Parathyroid adenoma (tissue), 2 donors: ENCODE measurements at regions not wholly inside any gene's neighbourhood (a gene's known extent, or its start where the extent isn't known, plus 50 kb on each side); places are given as distances from the start of the nearest gene placed in this dataset.

Experiments
- H2AFZ ChIP-seq: fragments of 300-600 bp; sonication (generic); one replicate; pipeline ENCODE4 v1.7.0; 2017; ENCODE audit warnings: antibody characterized with exemption, mild to moderate bottlenecking
- H3K27ac ChIP-seq: fragments of 300-600 bp; sonication (generic); one replicate; pipeline ENCODE4 v1.7.0; 2017
- H3K27me3 ChIP-seq: fragments of 300-600 bp; sonication (generic); one replicate; pipeline ENCODE4 v1.7.0; 2017; ENCODE audit warnings: low read length; ENCODE audit not compliant: control insufficient read depth, insufficient read depth
- H3K36me3 ChIP-seq: fragments of 300-600 bp; sonication (generic); one replicate; pipeline ENCODE4 v1.7.0; 2017; ENCODE audit warnings: low read length; ENCODE audit not compliant: control insufficient read depth, insufficient read depth
- H3K4me1 ChIP-seq: fragments of 300-600 bp; sonication (generic); one replicate; pipeline ENCODE4 v1.7.0; 2017; ENCODE audit warnings: control low read depth
- H3K4me2 ChIP-seq: fragments of 300-600 bp; sonication (generic); one replicate; pipeline ENCODE4 v1.7.0; 2017; ENCODE audit warnings: low read length
- H3K4me3 ChIP-seq: fragments of 300-600 bp; sonication (generic); one replicate; pipeline ENCODE4 v1.7.0; 2017; ENCODE audit warnings: low read depth, low read length
- H3K79me2 ChIP-seq: fragments of 300-600 bp; sonication (generic); one replicate; pipeline ENCODE4 v1.7.0; 2017; ENCODE audit warnings: control low read depth
- H3K9ac ChIP-seq: fragments of 300-600 bp; sonication (generic); one replicate; pipeline ENCODE4 v1.7.0; 2017; ENCODE audit warnings: mild to moderate bottlenecking
- H3K9me3 ChIP-seq: fragments of 300-600 bp; sonication (generic); one replicate; pipeline ENCODE4 v1.7.0; 2017; ENCODE audit warnings: low read length; ENCODE audit not compliant: control insufficient read depth
- CTCF ChIP-seq: fragments of 300-600 bp; sonication (generic); IDR thresholded peaks from one replicate; pipeline ENCODE4 v1.7.0; 2017; ENCODE audit warnings: antibody characterized with exemption, mild to moderate bottlenecking
- donor health status: primary hyperparathyroidism.

GRCh38 chr4:45701621-45702020, 422.2 kb downstream of the GABRG1 start:
- TF ChIP-seq CTCF: no peak
- Histone ChIP-seq H3K4me3 (no peak overlapping the region), H3K79me2 (no peaks in the 10 kb centered on the region), H3K9ac (no peak overlapping the region), H3K4me2 (no peak overlapping the region), H3K27ac (no peak overlapping the region), H3K27me3 (no peaks in the 10 kb centered on the region), H2AFZ (no peak overlapping the region), H3K36me3 (no peaks in the 10 kb centered on the region), H3K9me3 (no peaks in the 10 kb centered on the region), H3K4me1 (no peaks in the 10 kb centered on the region)

DNA sequence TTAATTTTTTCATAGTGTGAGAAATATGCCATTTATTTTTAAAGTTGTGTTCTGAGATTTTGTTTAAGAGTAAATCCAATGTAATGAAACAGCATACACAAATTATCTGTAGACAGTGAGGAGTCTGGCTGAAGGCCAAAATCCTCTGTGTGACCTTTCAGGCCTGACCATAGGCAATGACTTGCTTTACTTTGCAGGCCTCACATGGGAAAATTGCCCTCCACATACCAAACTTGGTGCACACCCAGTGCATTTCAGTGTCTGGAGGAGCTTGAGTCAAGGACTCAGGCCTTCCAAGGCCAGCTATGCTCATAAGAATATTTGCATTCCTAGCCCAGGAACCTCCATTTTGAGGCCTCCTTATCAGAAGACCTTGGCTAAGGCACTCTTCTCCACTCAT, 430.1 kb downstream of the GABRG1 start:
- Histone ChIP-seq H2AFZ (no peak overlapping the region), H3K79me2 (no peaks in the 10 kb centered on the region), H3K27me3 (no peaks in the 10 kb centered on the region), H3K9me3 (no peaks in the 10 kb centered on the region), H3K4me2 (no peak overlapping the region), H3K27ac (no peak overlapping the region), H3K9ac (no peak overlapping the region), H3K4me3 (no peak overlapping the region), H3K4me1 (no peaks in the 10 kb centered on the region), H3K36me3 (no peaks in the 10 kb centered on the region)
- no peak for TF ChIP-seq CTCF

- Histone ChIP-seq H3K9ac (no peak overlapping the region), H3K27ac (no peak overlapping the region), H3K9me3 (no peaks in the 10 kb centered on the region), H3K79me2 (no peaks in the 10 kb centered on the region), H3K4me2 (no peak overlapping the region), H3K4me1 (no peaks in the 10 kb centered on the region), H3K4me3 (no peak overlapping the region), H2AFZ (no peak overlapping the region), H3K36me3 (no peaks in the 10 kb centered on the region), H3K27me3 (no peaks in the 10 kb centered on the region)
- no peak for TF ChIP-seq CTCF
Observed at GRCh38 chr4:45692131-45692735, 431.6 kb downstream of the GABRG1 start.

GRCh38 chr4:45688341-45688740, 435.5 kb downstream of the GABRG1 start:
- Histone ChIP-seq H3K9me3 (no peaks in the 10 kb centered on the region), H3K79me2 (no peaks in the 10 kb centered on the region), H3K36me3 (no peaks in the 10 kb centered on the region), H3K4me2 (no peak overlapping the region), H3K27ac (no peak overlapping the region), H3K4me1 (no peaks in the 10 kb centered on the region), H2AFZ (no peak overlapping the region), H3K27me3 (no peaks in the 10 kb centered on the region), H3K9ac (no peak overlapping the region), H3K4me3 (no peak overlapping the region)
- no peak for TF ChIP-seq CTCF

DNA sequence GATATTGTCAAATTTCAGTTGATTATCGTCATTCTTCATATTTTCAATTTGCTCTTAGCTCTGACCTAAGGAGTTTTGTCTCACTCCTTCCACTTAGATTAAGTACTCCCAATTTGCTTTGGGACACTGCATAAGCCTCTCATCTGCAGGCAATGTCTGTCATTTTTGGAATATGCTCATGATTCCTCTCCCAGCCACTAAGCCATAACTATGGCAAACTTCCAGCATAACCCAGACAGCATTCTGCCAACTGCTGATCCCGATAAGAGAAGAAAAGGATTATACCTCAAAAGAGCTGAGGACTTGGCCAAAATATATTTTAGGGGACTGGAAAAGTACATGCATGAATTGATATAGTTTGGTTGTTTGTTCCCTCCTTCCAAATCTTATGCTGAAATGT, 444.4 kb downstream of the GABRG1 start:
- TF ChIP-seq CTCF: no peak
- Histone ChIP-seq H3K27me3 (no peaks in the 10 kb centered on the region), H3K4me2 (no peak overlapping the region), H3K4me3 (no peak overlapping the region), H3K27ac (no peak overlapping the region), H3K9me3 (no peaks in the 10 kb centered on the region), H2AFZ (no peak overlapping the region), H3K4me1 (no peaks in the 10 kb centered on the region), H3K36me3 (peaks cover 2% of the 10 kb centered on the region), H3K79me2 (no peaks in the 10 kb centered on the region), H3K9ac (no peak overlapping the region)
